Osteoblast (primary cell): ENCODE measurements at regions not wholly inside any gene's neighbourhood (a gene's known extent, or its start where the extent isn't known, plus 50 kb on each side); places are given as distances from the start of the nearest gene placed in this dataset.

Experiments used
- DNase-seq: peaks from one replicate; pipeline ENCODE4 v3.0.0; 2011; ENCODE audit warnings: low spot score, mixed read lengths; ENCODE audit not compliant: insufficient read length; ENCODE audit errors: missing footprints
- H2AFZ ChIP-seq: 2 replicates; pipeline ENCODE4 v1.6.0; 2011; ENCODE audit warnings: mild to moderate bottlenecking, low read length
- H3K27ac ChIP-seq: 2 replicates; pipeline ENCODE4 v1.5.1; 2011; ENCODE audit warnings: mild to moderate bottlenecking, low read depth, low read length, moderate library complexity
- H3K27me3 ChIP-seq: 2 replicates; pipeline ENCODE4 v1.6.0; 2012; ENCODE audit warnings: mild to moderate bottlenecking, control low read depth, inconsistent platforms, low read length, moderate library complexity; ENCODE audit not compliant: insufficient read depth
- H3K36me3 ChIP-seq: 2 replicates; pipeline ENCODE4 v1.5.1; 2011; ENCODE audit warnings: mild to moderate bottlenecking, low read length, control low read depth, moderate library complexity; ENCODE audit not compliant: insufficient read depth
- H3K4me1 ChIP-seq: 2 replicates; pipeline ENCODE4 v1.5.1; 2011; ENCODE audit warnings: mild to moderate bottlenecking, low read length, control low read depth, moderate library complexity; ENCODE audit not compliant: insufficient read depth
- H3K4me2 ChIP-seq: 2 replicates; pipeline ENCODE4 v1.6.0; 2011; ENCODE audit warnings: mild to moderate bottlenecking, low read length; ENCODE audit not compliant: insufficient read depth
- H3K4me3 ChIP-seq: fragments of 200-600 bp; sonication (generic); 3 replicates; pipeline ENCODE4 v1.5.1; 2012; ENCODE audit warnings: mild to moderate bottlenecking, low read length, inconsistent platforms; ENCODE audit not compliant: insufficient read depth
- H3K79me2 ChIP-seq: 2 replicates; pipeline ENCODE4 v1.6.0; 2012; ENCODE audit warnings: mild to moderate bottlenecking, low read length, control low read depth, inconsistent platforms; ENCODE audit not compliant: insufficient read depth
- H3K9me3 ChIP-seq: 2 replicates; pipeline ENCODE4 v1.5.1; 2011; ENCODE audit warnings: low read depth, low read length, control low read depth
- H4K20me1 ChIP-seq: 2 replicates; pipeline ENCODE4 v1.6.0; 2012; ENCODE audit warnings: mild to moderate bottlenecking, low read length, control low read depth; ENCODE audit not compliant: insufficient read depth
- CTCF ChIP-seq: IDR thresholded peaks from 2 replicates; pipeline ENCODE4 v1.5.1; 2011; ENCODE audit warnings: mild to moderate bottlenecking, low read depth, low read length, moderate library complexity; ENCODE audit errors: extremely low read depth

DNA sequence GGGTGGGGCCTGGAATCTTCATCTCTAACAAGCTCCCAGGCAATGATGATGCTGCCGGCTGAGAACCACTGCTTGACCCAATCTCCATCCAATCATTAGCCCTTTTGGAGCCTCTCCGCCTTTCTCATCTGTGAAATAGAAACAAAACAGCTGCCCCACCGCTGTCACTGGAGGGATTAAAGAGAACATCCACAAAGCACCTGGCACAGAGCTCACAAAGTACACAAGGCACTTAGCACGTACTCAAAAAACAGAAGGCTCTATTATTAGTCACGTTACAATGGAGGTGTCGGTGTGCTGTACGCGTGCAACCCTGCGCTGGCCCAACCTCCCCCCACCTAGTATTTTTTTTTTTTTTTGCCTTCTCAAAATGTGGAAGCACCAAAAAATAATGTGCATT is 213.5 kb upstream of the ARID1B start:
- H3K4me3 ChIP-seq = no peak overlapping the region
- no peaks in the 10 kb centered on the region for H3K9me3 ChIP-seq
- no peak overlapping the region for H3K27ac ChIP-seq
- no peaks in the 10 kb centered on the region for H4K20me1 ChIP-seq
- H2AFZ ChIP-seq = no peak overlapping the region
- no peak for TF ChIP-seq CTCF
- H3K27me3 ChIP-seq = no peaks in the 10 kb centered on the region
- no peaks in the 10 kb centered on the region for H3K36me3 ChIP-seq
- H3K79me2 ChIP-seq = no peaks in the 10 kb centered on the region
- no peak overlapping the region for H3K4me2 ChIP-seq
- no peak for DNase-seq
- H3K4me1 ChIP-seq = no peaks in the 10 kb centered on the region

- Histone ChIP-seq H3K27me3 (no peaks in the 10 kb centered on the region), H3K27ac (no peak overlapping the region), H4K20me1 (no peaks in the 10 kb centered on the region), H3K4me3 (no peak overlapping the region), H3K36me3 (no peaks in the 10 kb centered on the region), H3K4me2 (no peak overlapping the region), H3K79me2 (no peaks in the 10 kb centered on the region), H3K9me3 (no peaks in the 10 kb centered on the region), H2AFZ (no peak overlapping the region), H3K4me1 (no peaks in the 10 kb centered on the region)
- no peak for TF ChIP-seq CTCF
- DNase-seq = no peak
Measured at GRCh38 chr6:156562636-156563035, 214.5 kb upstream of the ARID1B start.

GRCh38 chr6:156562019-156562418 is 215.2 kb upstream of the ARID1B start:
- H2AFZ ChIP-seq = no peak overlapping the region
- H4K20me1 ChIP-seq = no peaks in the 10 kb centered on the region
- TF ChIP-seq CTCF = no peak
- no peak overlapping the region for H3K4me2 ChIP-seq
- DNase-seq = no peak
- H3K36me3 ChIP-seq = no peaks in the 10 kb centered on the region
- no peaks in the 10 kb centered on the region for H3K79me2 ChIP-seq
- no peaks in the 10 kb centered on the region for H3K27me3 ChIP-seq
- no peaks in the 10 kb centered on the region for H3K9me3 ChIP-seq
- H3K27ac ChIP-seq = no peak overlapping the region
- no peaks in the 10 kb centered on the region for H3K4me1 ChIP-seq
- no peak overlapping the region for H3K4me3 ChIP-seq

DNA sequence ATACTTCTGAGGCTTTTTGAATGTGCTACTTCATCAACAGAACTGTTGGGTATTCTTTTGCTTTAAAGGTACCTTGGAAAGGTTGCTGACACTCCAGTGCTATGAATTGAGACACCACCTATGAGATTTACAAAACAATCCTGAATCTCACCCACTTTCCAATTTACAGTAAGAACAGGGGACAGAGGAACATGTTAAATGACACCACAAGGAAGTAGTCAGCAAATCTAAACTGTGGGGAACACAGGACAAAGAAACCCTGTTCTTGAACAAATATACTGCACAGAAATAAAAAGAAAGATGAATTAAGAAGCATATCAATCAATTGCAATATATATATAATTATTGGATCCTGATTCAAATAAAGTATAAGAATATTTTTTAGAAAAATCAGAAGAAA is 216.7 kb upstream of the ARID1B start:
- H3K36me3 ChIP-seq = no peaks in the 10 kb centered on the region
- no peaks in the 10 kb centered on the region for H3K27me3 ChIP-seq
- no peaks in the 10 kb centered on the region for H4K20me1 ChIP-seq
- no peak overlapping the region for H2AFZ ChIP-seq
- no peaks in the 10 kb centered on the region for H3K9me3 ChIP-seq
- no peak overlapping the region for H3K4me3 ChIP-seq
- DNase-seq = no peak
- TF ChIP-seq CTCF = no peak
- no peak overlapping the region for H3K27ac ChIP-seq
- no peaks in the 10 kb centered on the region for H3K4me1 ChIP-seq
- H3K4me2 ChIP-seq = no peak overlapping the region
- no peaks in the 10 kb centered on the region for H3K79me2 ChIP-seq
